GM23248 (cell line): ENCODE measurements at regions not wholly inside any gene's neighbourhood (a gene's known extent, or its start where the extent isn't known, plus 50 kb on each side); places are given as distances from the start of the nearest gene placed in this dataset.
A peak's percentile ranks its signal among the peaks of the same experiment; 100 is the strongest.

Experiments
- DNase-seq: peaks from one replicate; pipeline ENCODE4 v3.0.0-alpha.2; 2015
- H2AFZ ChIP-seq: fragments of 200-600 bp; sonication (generic); 2 replicates; pipeline ENCODE4 v1.6.1; 2016; ENCODE audit warnings: antibody characterized with exemption
- H3F3A ChIP-seq: fragments of 200-600 bp; sonication (generic); 2 replicates; pipeline ENCODE4 v1.6.1; 2016; ENCODE audit warnings: mild to moderate bottlenecking, antibody characterized with exemption, mixed run types; ENCODE audit not compliant: insufficient read depth
- H3K27ac ChIP-seq: fragments of 200-600 bp; sonication (generic); 2 replicates; pipeline ENCODE4 v1.5.1; 2016; ENCODE audit warnings: mild to moderate bottlenecking
- H3K27me3 ChIP-seq: fragments of 200-600 bp; sonication (generic); replicated peaks from 2 replicates; pipeline ENCODE4 v1.6.1; 2016; ENCODE audit warnings: mild to moderate bottlenecking; ENCODE audit not compliant: insufficient read depth
- H3K36me3 ChIP-seq: fragments of 200-600 bp; sonication (generic); 2 replicates; pipeline ENCODE4 v1.6.1; 2016; ENCODE audit warnings: low read depth, mild to moderate bottlenecking
- H3K4me1 ChIP-seq: fragments of 200-600 bp; sonication (generic); 2 replicates; pipeline ENCODE4 v1.6.1; 2016; ENCODE audit warnings: mild to moderate bottlenecking; ENCODE audit not compliant: insufficient read depth
- H3K4me2 ChIP-seq: fragments of 200-600 bp; sonication (generic); one replicate; pipeline ENCODE4 v1.6.1; 2016; ENCODE audit warnings: mild to moderate bottlenecking; ENCODE audit not compliant: unreplicated experiment
- H3K4me3 ChIP-seq: fragments of 200-600 bp; sonication (generic); 2 replicates; pipeline ENCODE4 v1.5.1; 2016; ENCODE audit warnings: mild to moderate bottlenecking
- H3K79me2 ChIP-seq: fragments of 200-600 bp; sonication (generic); 2 replicates; pipeline ENCODE4 v1.6.1; 2016; ENCODE audit warnings: mild to moderate bottlenecking; ENCODE audit not compliant: insufficient read depth
- H3K9ac ChIP-seq: fragments of 200-600 bp; sonication (generic); 2 replicates; pipeline ENCODE4 v1.6.1; 2016; ENCODE audit warnings: mild to moderate bottlenecking
- H3K9me2 ChIP-seq: fragments of 200-600 bp; sonication (generic); 2 replicates; pipeline ENCODE4 v1.6.1; 2016; ENCODE audit warnings: mixed run types, mild to moderate bottlenecking, moderate library complexity; ENCODE audit not compliant: insufficient read depth
- H3K9me3 ChIP-seq: fragments of 200-600 bp; sonication (generic); one replicate; pipeline ENCODE4 v1.6.1; 2017; ENCODE audit warnings: low read depth
- H4K20me1 ChIP-seq: fragments of 200-600 bp; sonication (generic); 2 replicates; pipeline ENCODE4 v1.6.0; 2016; ENCODE audit not compliant: insufficient read depth
- EZH2 ChIP-seq: fragments of 200-600 bp; sonication (generic); IDR thresholded peaks from 2 replicates; pipeline ENCODE4 v1.6.1; 2018; ENCODE audit warnings: antibody characterized with exemption, mild to moderate bottlenecking; ENCODE audit not compliant: insufficient read depth, poor library complexity, severe bottlenecking
- EZH2phosphoT487 ChIP-seq: fragments of 200-600 bp; sonication (generic); IDR thresholded peaks from 2 replicates; pipeline ENCODE4 v1.6.1; 2018; ENCODE audit warnings: antibody characterized with exemption, moderate library complexity, mild to moderate bottlenecking, low read depth; ENCODE audit not compliant: insufficient read depth
- WGBS, 2 experiments: methylation state at CpG; one replicate each; pipeline ENCODE4 v1.1.6; 2015 to 2017; ENCODE audit warnings: low lambda C conversion rate in 2 of 2, low coverage in 1 of 2; ENCODE audit errors: missing lambda C conversion rate in 2 of 2; 5-methylcytosine and 5-hydroxymethylcytosine counted together
- in situ Hi-C: fragments of 300-500 bp; cut with MboI; formaldehyde crosslinking; loops from 2 replicates; pipeline ENCODE4 v1.15.0; 2020

- Histone ChIP-seq H4K20me1 (no peaks in the 10 kb centered on the region), H2AFZ (no peak overlapping the region), H3K9me2 (no peaks in the 10 kb centered on the region), H3K27ac (no peak overlapping the region), H3K36me3 (no peaks in the 10 kb centered on the region), H3K9me3 (no peaks in the 10 kb centered on the region), H3K4me2 (no peak overlapping the region), H3K4me3 (no peak overlapping the region), H3K79me2 (no peaks in the 10 kb centered on the region), H3K4me1 (no peaks in the 10 kb centered on the region), H3K27me3 (peaks cover 25% of the 10 kb centered on the region), H3K9ac (no peak overlapping the region), H3F3A (no peaks in the 10 kb centered on the region)
- 6 to 10% methylated on average over 12 of the region's 12 CpGs for WGBS, 2 experiments
- in situ Hi-C loops: loop anchor here (25.0 kb wide), 1 partner anchor 446 kb away; no protein-coding TSS in a partner anchor
- TF ChIP-seq EZH2phosphoT487: no peak
- no peak for TF ChIP-seq EZH2
- DNase-seq: peak; percentile 38
Observed at GRCh38 chr15:59741274-59741906, 52.3 kb upstream of the BNIP2 start.

DNA sequence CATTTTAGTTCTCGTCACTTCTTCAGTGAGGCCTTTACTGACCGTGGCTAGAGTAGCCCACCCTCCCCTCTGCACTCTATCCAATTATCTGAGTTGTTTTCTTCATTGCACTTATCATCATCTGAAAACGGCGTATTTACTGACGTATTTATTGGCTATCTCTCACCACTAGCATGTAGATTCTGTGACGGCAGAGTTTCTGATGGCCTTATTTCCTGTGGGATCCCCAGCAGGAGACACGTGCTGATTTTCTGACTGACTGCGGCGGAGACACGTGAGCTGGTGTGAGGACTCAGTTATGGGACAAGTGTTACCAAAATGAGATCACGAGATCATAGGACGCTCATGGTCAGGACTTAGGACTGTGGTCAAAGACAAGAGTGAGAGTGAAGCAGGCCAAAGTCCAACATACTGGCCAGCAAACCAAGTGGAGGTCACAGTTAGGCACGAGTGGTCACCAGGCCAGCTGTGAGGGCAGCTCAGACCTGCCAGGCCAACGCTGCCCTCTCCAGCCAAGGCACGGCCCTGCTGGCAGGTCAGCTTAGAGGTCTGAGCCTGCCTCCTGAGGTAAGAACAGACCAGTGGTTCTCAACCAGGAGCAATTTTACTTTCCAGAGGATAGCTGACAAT lies 50.6 kb upstream of the BNIP2 start:
- Histone ChIP-seq H3K4me2 (no peak overlapping the region), H3K4me3 (no peak overlapping the region), H3K27me3 (peaks cover 20% of the 10 kb centered on the region), H2AFZ (no peak overlapping the region), H3K36me3 (no peaks in the 10 kb centered on the region), H3K9ac (no peak overlapping the region), H3K27ac (no peak overlapping the region), H4K20me1 (no peaks in the 10 kb centered on the region), H3K9me3 (no peaks in the 10 kb centered on the region), H3F3A (no peaks in the 10 kb centered on the region), H3K79me2 (no peaks in the 10 kb centered on the region), H3K9me2 (no peaks in the 10 kb centered on the region), H3K4me1 (no peaks in the 10 kb centered on the region)
- DNase-seq: no peak
- 58 to 59% methylated on average over 15 of the region's 15 CpGs for WGBS, 2 experiments
- in situ Hi-C loops: loop anchor here (25.0 kb wide), 1 partner anchor 448 kb away; no protein-coding TSS in a partner anchor
- no peak for TF ChIP-seq EZH2phosphoT487
- TF ChIP-seq EZH2: no peak
